ENCODE measurements at regions not wholly inside any gene's neighbourhood (a gene's known extent, or its start where the extent isn't known, plus 50 kb on each side); places are given as distances from the start of the nearest gene placed in this dataset.

DNA sequence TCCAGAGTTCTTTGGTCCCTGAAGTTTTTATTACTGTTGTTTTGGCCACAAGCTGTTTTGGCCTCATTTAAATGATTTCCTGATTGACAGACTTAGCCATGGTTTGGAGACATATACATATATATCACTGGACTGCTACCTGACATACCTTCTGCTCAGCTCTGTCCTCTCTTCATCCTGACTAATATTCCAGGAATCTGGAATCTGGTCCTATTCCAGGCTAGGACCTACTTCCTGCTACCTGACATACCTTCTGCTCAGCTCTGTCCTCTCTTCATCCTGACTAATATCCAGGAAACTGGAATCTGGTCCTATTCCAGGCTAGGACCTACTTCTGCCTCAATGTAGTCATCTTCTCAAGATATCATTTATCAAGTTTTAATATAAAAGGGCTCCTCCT, 724.4 kb upstream of the ROBO1 start:
- no peaks in the 10 kb centered on the region for H3K36me3 ChIP-seq
- no peak for DNase-seq
- H3K4me3 ChIP-seq = no peak overlapping the region
- no peak overlapping the region for H3K9ac ChIP-seq (ENCODE audit: low read depth in 2 of 2, low read length in 2 of 2)
- no peak overlapping the region for H3K27ac ChIP-seq
- TF ChIP-seq, protein P1, sequence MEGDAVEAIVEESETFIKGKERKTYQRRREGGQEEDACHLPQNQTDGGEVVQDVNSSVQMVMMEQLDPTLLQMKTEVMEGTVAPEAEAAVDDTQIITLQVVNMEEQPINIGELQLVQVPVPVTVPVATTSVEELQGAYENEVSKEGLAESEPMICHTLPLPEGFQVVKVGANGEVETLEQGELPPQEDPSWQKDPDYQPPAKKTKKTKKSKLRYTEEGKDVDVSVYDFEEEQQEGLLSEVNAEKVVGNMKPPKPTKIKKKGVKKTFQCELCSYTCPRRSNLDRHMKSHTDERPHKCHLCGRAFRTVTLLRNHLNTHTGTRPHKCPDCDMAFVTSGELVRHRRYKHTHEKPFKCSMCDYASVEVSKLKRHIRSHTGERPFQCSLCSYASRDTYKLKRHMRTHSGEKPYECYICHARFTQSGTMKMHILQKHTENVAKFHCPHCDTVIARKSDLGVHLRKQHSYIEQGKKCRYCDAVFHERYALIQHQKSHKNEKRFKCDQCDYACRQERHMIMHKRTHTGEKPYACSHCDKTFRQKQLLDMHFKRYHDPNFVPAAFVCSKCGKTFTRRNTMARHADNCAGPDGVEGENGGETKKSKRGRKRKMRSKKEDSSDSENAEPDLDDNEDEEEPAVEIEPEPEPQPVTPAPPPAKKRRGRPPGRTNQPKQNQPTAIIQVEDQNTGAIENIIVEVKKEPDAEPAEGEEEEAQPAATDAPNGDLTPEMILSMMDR (IDR thresholded peaks at IDR 0.05) = no peak
- no peaks in the 10 kb centered on the region for H3K27me3 ChIP-seq
- intact Hi-C loops (cut with DNase I) = no loop called here
- no peaks in the 10 kb centered on the region for H3K4me1 ChIP-seq
- no peaks in the 10 kb centered on the region for H3K9me3 ChIP-seq

DNA sequence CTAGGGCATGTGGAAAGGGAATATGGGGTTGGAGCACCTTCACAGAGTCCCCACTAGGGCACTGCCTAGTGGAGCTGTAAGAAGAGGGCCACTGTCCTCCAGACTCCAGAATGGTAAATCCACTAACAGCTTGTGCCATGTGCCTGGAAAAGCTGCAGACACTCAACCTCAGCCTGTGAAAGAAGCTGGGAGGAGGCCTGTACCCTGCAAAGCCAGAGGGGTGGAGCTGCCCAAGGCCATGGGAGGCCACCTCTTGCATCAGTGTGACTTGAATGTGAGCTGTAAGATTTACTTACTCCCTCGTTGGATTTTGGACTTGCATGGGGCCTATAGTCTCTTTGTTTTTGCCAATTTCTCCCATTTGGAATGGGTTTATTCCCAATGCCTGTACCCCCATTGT, 705.2 kb upstream of the ROBO1 start:
- intact Hi-C loops (cut with DNase I) = no loop called here
- Histone ChIP-seq H3K27ac (no peak overlapping the region), H3K36me3 (no peaks in the 10 kb centered on the region), H3K4me3 (no peak overlapping the region), H3K27me3 (no peaks in the 10 kb centered on the region), H3K4me1 (no peaks in the 10 kb centered on the region), H3K9me3 (no peaks in the 10 kb centered on the region), H3K9ac (ENCODE audit: low read depth in 2 of 2, low read length in 2 of 2) (no peak overlapping the region)
- TF ChIP-seq, protein P1 (IDR thresholded peaks at IDR 0.05) = no peak
- DNase-seq = no peak

DNA sequence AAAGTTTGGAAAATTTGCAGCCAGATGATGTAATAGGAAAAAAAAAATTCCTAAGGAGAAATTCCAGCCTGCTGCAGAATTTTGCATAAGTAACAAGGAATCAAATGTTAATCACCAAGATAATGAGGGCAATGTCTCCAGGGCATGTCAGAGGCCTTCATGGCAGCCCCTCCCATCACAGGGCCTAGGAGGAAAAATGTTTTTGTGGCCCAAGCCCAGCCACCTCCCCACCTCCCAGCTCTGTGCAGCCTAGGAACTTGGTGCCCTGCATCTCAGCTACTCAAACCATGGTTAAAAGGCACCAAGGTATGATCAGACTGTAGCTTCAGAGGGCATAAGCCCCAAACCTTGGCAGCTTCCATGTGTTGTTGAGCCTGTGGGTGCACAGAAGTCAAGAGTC, 704.7 kb upstream of the ROBO1 start:
- no peak for DNase-seq
- Histone ChIP-seq H3K36me3 (no peaks in the 10 kb centered on the region), H3K9ac (ENCODE audit: low read depth in 2 of 2, low read length in 2 of 2) (no peak overlapping the region), H3K4me1 (no peaks in the 10 kb centered on the region), H3K9me3 (no peaks in the 10 kb centered on the region), H3K27me3 (no peaks in the 10 kb centered on the region), H3K4me3 (no peak overlapping the region), H3K27ac (no peak overlapping the region)
- intact Hi-C loops (cut with DNase I) = no loop called here
- TF ChIP-seq, protein P1 (IDR thresholded peaks at IDR 0.05) = no peak

DNA sequence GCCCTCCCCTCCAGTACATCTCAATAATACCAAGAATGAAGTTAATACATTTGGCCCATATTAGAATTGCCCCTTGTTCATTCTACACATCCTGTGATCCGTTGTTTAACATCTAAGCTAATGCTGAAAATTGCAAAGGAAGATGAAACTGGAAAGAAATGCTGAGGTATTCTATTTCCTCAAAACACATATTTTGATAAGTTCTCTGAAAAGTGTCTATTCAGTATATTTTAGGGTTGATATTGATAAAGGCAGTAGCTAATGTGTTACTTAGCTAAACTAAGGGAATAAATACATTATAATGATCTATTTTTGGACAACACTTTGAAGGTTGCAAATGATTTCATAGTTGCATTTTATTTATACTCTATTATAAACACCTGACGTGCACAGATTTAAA, 702.6 kb upstream of the ROBO1 start:
- H3K4me3 ChIP-seq = no peak overlapping the region
- H3K9ac ChIP-seq (ENCODE audit: low read depth in 2 of 2, low read length in 2 of 2) = no peak overlapping the region
- TF ChIP-seq, protein P1 (IDR thresholded peaks at IDR 0.05) = no peak
- intact Hi-C loops (cut with DNase I) = no loop called here
- H3K27me3 ChIP-seq = no peaks in the 10 kb centered on the region
- H3K27ac ChIP-seq = no peak overlapping the region
- no peaks in the 10 kb centered on the region for H3K9me3 ChIP-seq
- H3K36me3 ChIP-seq = no peaks in the 10 kb centered on the region
- H3K4me1 ChIP-seq = no peaks in the 10 kb centered on the region
- no peak for DNase-seq

DNA sequence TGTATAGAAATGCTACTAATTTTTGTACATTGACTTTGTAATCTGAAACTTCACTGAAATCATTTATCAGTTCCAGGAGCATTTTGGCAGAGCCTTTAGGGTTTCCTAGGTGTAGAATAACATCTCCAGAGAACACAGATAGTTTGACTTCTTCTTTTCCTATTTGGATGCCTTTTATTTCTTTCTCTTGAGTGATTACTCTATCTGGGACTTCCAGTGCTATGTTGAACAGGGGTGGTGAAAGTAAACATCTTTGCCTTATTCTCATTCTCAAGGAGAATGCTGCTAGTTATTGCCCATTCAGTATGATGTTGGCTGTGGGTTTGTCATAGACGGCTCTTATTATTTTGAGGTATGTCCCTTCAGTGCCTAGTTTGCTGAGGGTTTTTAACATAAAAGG, 697.9 kb upstream of the ROBO1 start:
- no peaks in the 10 kb centered on the region for H3K4me1 ChIP-seq
- H3K9ac ChIP-seq (ENCODE audit: low read depth in 2 of 2, low read length in 2 of 2) = no peak overlapping the region
- DNase-seq = no peak
- H3K9me3 ChIP-seq = no peaks in the 10 kb centered on the region
- no peaks in the 10 kb centered on the region for H3K36me3 ChIP-seq
- H3K27ac ChIP-seq = no peak overlapping the region
- intact Hi-C loops (cut with DNase I) = no loop called here
- TF ChIP-seq, protein P1 (IDR thresholded peaks at IDR 0.05) = no peak
- H3K4me3 ChIP-seq = no peak overlapping the region
- H3K27me3 ChIP-seq = no peaks in the 10 kb centered on the region

DNA sequence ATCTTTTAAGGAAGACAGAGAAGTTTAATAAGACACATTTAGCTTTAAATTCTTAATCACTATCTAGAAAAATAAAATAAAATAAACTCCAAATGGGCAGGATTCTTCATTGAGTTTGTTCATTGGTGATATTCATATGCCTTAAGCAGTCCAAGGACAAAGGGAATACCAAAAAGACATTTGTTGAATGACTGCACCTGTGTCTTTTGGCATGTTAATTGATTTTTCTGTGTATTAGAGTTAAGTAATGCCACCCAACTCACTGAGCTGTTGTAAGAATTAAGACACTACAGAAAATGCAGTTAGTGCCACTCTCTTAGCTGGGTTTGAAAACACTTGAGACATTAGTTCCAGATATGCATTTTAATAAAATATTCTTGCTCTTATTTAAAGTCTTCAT, 683.6 kb upstream of the ROBO1 start:
- H3K27ac ChIP-seq = no peak overlapping the region
- no peaks in the 10 kb centered on the region for H3K9me3 ChIP-seq
- no peak overlapping the region for H3K9ac ChIP-seq (ENCODE audit: low read depth in 2 of 2, low read length in 2 of 2)
- no peaks in the 10 kb centered on the region for H3K4me1 ChIP-seq
- H3K27me3 ChIP-seq = no peaks in the 10 kb centered on the region
- DNase-seq = no peak
- no peaks in the 10 kb centered on the region for H3K36me3 ChIP-seq
- intact Hi-C loops (cut with DNase I) = no loop called here
- TF ChIP-seq, protein P1 (IDR thresholded peaks at IDR 0.05) = no peak
- H3K4me3 ChIP-seq = no peak overlapping the region

Measured in colonic mucosa (tissue), 4 donors.